Erythroblast (primary cell): ENCODE measurements at regions not wholly inside any gene's neighbourhood (a gene's known extent, or its start where the extent isn't known, plus 50 kb on each side); places are given as distances from the start of the nearest gene placed in this dataset.

Experiments
- GATA1 ChIP-seq: IDR thresholded peaks from 2 replicates; pipeline ENCODE4 v1.6.1; 2011; ENCODE audit warnings: low read depth, mild to moderate bottlenecking, control low read depth, low read length, moderate library complexity
- POLR2A ChIP-seq: IDR thresholded peaks from 2 replicates; pipeline ENCODE4 v1.6.1; 2011; ENCODE audit warnings: mild to moderate bottlenecking, low read length

- TF ChIP-seq POLR2A, result no peak
- TF ChIP-seq GATA1, result no peak
Measured at GRCh38 chr18:55844382-55844781, 256.4 kb upstream of the TCF4 start.
